Smooth muscle cell (in vitro differentiated cells): ENCODE measurements at regions not wholly inside any gene's neighbourhood (a gene's known extent, or its start where the extent isn't known, plus 50 kb on each side); places are given as distances from the start of the nearest gene placed in this dataset.
"Not testable (repeated sequence)": the region's sequence is repeated elsewhere in the genome, so short reads cannot be mapped to it uniquely, and the experiment has no call there.

Experiments
- DNase-seq: peaks from one replicate; lab custom pipeline; 2025; ENCODE audit not compliant: unreplicated experiment; lab: John Stamatoyannopoulos, UW
- H2AFZ ChIP-seq: fragments of 200-600 bp; sonication (generic); 2 replicates; pipeline ENCODE4 v1.6.0; 2016; ENCODE audit warnings: antibody characterized with exemption, low read depth, mild to moderate bottlenecking
- H3F3A ChIP-seq: fragments of 200-600 bp; sonication (generic); 2 replicates; pipeline ENCODE4 v1.6.0; 2017; ENCODE audit warnings: antibody characterized with exemption, low read depth
- H3K27ac ChIP-seq: fragments of 200-600 bp; sonication (generic); 2 replicates; pipeline ENCODE4 v1.5.1; 2016; ENCODE audit warnings: low read depth, mild to moderate bottlenecking
- H3K27me3 ChIP-seq: fragments of 200-600 bp; sonication (generic); 2 replicates; pipeline ENCODE4 v1.6.1; 2016; ENCODE audit warnings: low read depth, mild to moderate bottlenecking
- H3K36me3 ChIP-seq: fragments of 200-600 bp; sonication (generic); 2 replicates; pipeline ENCODE4 v1.5.1; 2016; ENCODE audit warnings: low read depth
- H3K4me1 ChIP-seq: fragments of 200-600 bp; sonication (generic); 2 replicates; pipeline ENCODE4 v1.5.1; 2016; ENCODE audit warnings: low read depth
- H3K4me2 ChIP-seq: fragments of 200-600 bp; sonication (generic); 2 replicates; pipeline ENCODE4 v1.6.0; 2016; ENCODE audit warnings: mild to moderate bottlenecking
- H3K4me3 ChIP-seq: fragments of 200-600 bp; sonication (generic); 2 replicates; pipeline ENCODE4 v1.5.1; 2016; ENCODE audit warnings: mild to moderate bottlenecking
- H3K79me2 ChIP-seq: fragments of 200-600 bp; sonication (generic); 2 replicates; pipeline ENCODE4 v1.6.0; 2016; ENCODE audit warnings: low read depth, mild to moderate bottlenecking
- H3K9ac ChIP-seq: fragments of 200-600 bp; sonication (generic); 2 replicates; pipeline ENCODE4 v1.6.0; 2016; ENCODE audit warnings: low read depth
- H3K9me3 ChIP-seq: fragments of 200-600 bp; sonication (generic); replicated peaks from 2 replicates; pipeline ENCODE4 v1.5.1; 2016; ENCODE audit warnings: low read depth
- H4K20me1 ChIP-seq: fragments of 200-600 bp; sonication (generic); 2 replicates; pipeline ENCODE4 v1.6.0; 2016; ENCODE audit warnings: low read depth
- WGBS: methylation state at CpG from one replicate; pipeline ENCODE4 v1.1.7; 2016; ENCODE audit warnings: low lambda C conversion rate; 5-methylcytosine and 5-hydroxymethylcytosine counted together
- TF ChIP-seq, protein P1 (sequence below): fragments of 200-600 bp; sonication (generic); IDR thresholded peaks from 2 replicates; pipeline ENCODE4 v1.5.1; 2017; ENCODE audit warnings: borderline replicate concordance, mild to moderate bottlenecking, antibody characterized with exemption; ENCODE audit not compliant: insufficient read depth, poor library complexity, severe bottlenecking

GRCh38 chr7:119026391-119026790 lies 801.9 kb downstream of the ANKRD7 start:
- Histone ChIP-seq H3K27ac (no peak overlapping the region), H3F3A (no peaks in the 10 kb centered on the region), H3K36me3 (no peaks in the 10 kb centered on the region), H3K27me3 (no peaks in the 10 kb centered on the region), H3K4me2 (no peak overlapping the region), H3K9ac (no peak overlapping the region), H2AFZ (no peak overlapping the region), H4K20me1 (no peaks in the 10 kb centered on the region), H3K9me3 (peaks cover under 1% of the 10 kb centered on the region), H3K79me2 (no peaks in the 10 kb centered on the region), H3K4me1 (no peaks in the 10 kb centered on the region), H3K4me3 (no peak overlapping the region)
- 95% methylated on average over 2 of the region's 2 CpGs for WGBS
- DNase-seq, result no peak
- TF ChIP-seq, protein P1, sequence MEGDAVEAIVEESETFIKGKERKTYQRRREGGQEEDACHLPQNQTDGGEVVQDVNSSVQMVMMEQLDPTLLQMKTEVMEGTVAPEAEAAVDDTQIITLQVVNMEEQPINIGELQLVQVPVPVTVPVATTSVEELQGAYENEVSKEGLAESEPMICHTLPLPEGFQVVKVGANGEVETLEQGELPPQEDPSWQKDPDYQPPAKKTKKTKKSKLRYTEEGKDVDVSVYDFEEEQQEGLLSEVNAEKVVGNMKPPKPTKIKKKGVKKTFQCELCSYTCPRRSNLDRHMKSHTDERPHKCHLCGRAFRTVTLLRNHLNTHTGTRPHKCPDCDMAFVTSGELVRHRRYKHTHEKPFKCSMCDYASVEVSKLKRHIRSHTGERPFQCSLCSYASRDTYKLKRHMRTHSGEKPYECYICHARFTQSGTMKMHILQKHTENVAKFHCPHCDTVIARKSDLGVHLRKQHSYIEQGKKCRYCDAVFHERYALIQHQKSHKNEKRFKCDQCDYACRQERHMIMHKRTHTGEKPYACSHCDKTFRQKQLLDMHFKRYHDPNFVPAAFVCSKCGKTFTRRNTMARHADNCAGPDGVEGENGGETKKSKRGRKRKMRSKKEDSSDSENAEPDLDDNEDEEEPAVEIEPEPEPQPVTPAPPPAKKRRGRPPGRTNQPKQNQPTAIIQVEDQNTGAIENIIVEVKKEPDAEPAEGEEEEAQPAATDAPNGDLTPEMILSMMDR, result no peak

DNA sequence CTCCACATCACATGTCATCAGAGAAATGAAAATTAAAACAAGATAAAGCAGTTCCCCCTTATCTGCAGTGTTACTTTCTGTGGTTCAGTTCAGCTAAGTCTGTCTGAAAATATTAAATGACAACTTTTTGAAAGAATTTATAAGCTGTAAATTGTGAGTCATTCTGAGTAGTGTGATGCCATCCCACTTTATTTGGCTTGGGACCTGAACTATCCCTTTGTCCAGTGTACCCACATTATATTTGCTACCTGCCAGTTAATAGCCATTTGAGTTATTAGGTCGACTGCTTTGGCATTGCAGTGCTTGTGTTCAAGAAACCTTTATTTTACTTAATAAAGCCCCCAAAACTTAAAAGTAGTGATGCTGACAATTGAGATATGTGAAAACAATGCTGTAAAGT lies 804.2 kb downstream of the ANKRD7 start:
- Histone ChIP-seq H3K27ac (no peak overlapping the region), H3K4me1 (no peaks in the 10 kb centered on the region), H2AFZ (no peak overlapping the region), H3K9ac (no peak overlapping the region), H3K4me2 (no peak overlapping the region), H4K20me1 (no peaks in the 10 kb centered on the region), H3K79me2 (no peaks in the 10 kb centered on the region), H3F3A (no peaks in the 10 kb centered on the region), H3K27me3 (no peaks in the 10 kb centered on the region), H3K9me3 (peaks cover 4% of the 10 kb centered on the region), H3K4me3 (no peak overlapping the region), H3K36me3 (no peaks in the 10 kb centered on the region)
- DNase-seq, result no peak
- TF ChIP-seq, protein P1, result no peak
- WGBS, result 88% methylated on average over 1 of the region's 1 CpG

GRCh38 chr7:119032136-119032535 lies 807.6 kb downstream of the ANKRD7 start:
- H3K4me2 ChIP-seq, DNase-seq, H3F3A ChIP-seq, H2AFZ ChIP-seq, H3K4me1 ChIP-seq, H3K9ac ChIP-seq, H4K20me1 ChIP-seq, H3K79me2 ChIP-seq, H3K9me3 ChIP-seq, H3K27me3 ChIP-seq, H3K36me3 ChIP-seq, H3K27ac ChIP-seq, H3K4me3 ChIP-seq: not testable (repeated sequence)
- 96% methylated on average over 4 of the region's 4 CpGs for WGBS

DNA sequence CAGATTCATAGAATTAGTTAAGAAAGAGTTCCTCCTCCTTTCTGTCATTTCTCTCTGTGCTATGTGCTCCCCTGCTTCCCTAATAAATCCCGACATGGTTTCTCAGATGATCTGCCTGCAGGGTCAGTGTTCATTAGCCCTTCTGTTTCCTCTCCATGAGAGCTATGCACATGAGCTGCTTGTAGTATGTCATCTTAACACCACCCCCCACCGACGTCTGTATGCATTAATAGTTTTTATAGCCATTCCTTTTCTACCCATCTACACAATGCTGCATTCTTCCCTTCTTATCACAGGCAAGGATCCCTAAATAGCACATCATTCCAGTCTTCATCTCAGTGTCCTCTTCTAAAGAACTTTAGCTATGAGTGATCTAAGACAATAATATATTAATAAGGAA lies 809.1 kb downstream of the ANKRD7 start:
- WGBS, result 51% methylated on average over 3 of the region's 3 CpGs
- Histone ChIP-seq H3K4me3 (no peak overlapping the region), H3K79me2 (no peaks in the 10 kb centered on the region), H3K27ac (no peak overlapping the region), H3K36me3 (no peaks in the 10 kb centered on the region), H3K9ac (no peak overlapping the region), H3K4me1 (no peaks in the 10 kb centered on the region), H4K20me1 (no peaks in the 10 kb centered on the region), H2AFZ (no peak overlapping the region), H3K27me3 (no peaks in the 10 kb centered on the region), H3K9me3 (peaks cover 4% of the 10 kb centered on the region), H3F3A (no peaks in the 10 kb centered on the region), H3K4me2 (no peak overlapping the region)
- TF ChIP-seq, protein P1, result no peak
- no peak for DNase-seq
